ENCODE measurements at regions not wholly inside any gene's neighbourhood (a gene's known extent, or its start where the extent isn't known, plus 50 kb on each side); places are given as distances from the start of the nearest gene placed in this dataset.

DNA sequence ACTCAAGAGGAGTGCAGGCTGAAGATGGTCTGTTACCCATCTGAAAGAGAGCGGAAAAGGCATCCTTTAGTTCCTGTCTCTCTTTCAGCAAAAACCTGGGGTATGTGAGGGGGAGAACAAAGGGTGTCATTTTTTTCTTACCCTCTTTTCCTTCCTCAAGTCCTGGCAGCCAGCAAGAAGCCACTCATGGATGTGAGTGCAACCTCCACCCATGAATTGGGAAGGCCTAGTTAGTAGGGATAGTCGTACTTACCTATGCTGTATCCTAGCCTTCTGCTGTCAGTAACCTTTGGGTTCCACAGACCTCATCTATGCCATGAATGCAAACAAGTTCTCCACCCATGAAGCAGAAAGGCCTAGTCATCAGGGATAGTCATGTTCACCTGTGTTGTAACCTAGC is 472.8 kb downstream of the ZIC1 start:
- no peaks in the 10 kb centered on the region for H3K27me3 Mint-ChIP-seq (ENCODE audit: low read depth)
- DNase-seq (ENCODE audit: low spot score), result no peak
- H3K27ac Mint-ChIP-seq (ENCODE audit: unreplicated experiment), result no peak overlapping the region
- peaks cover 39% of the 10 kb centered on the region for H3K9me3 Mint-ChIP-seq (ENCODE audit: low read depth)
- TF ChIP-seq, protein P1, sequence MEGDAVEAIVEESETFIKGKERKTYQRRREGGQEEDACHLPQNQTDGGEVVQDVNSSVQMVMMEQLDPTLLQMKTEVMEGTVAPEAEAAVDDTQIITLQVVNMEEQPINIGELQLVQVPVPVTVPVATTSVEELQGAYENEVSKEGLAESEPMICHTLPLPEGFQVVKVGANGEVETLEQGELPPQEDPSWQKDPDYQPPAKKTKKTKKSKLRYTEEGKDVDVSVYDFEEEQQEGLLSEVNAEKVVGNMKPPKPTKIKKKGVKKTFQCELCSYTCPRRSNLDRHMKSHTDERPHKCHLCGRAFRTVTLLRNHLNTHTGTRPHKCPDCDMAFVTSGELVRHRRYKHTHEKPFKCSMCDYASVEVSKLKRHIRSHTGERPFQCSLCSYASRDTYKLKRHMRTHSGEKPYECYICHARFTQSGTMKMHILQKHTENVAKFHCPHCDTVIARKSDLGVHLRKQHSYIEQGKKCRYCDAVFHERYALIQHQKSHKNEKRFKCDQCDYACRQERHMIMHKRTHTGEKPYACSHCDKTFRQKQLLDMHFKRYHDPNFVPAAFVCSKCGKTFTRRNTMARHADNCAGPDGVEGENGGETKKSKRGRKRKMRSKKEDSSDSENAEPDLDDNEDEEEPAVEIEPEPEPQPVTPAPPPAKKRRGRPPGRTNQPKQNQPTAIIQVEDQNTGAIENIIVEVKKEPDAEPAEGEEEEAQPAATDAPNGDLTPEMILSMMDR (IDR thresholded peaks at IDR 0.05), result no peak
- H3K4me3 Mint-ChIP-seq (ENCODE audit: unreplicated experiment), result no peak overlapping the region
- peaks cover 6% of the 10 kb centered on the region for H3K36me3 Mint-ChIP-seq (ENCODE audit: low read depth)
- no peaks in the 10 kb centered on the region for H3K4me1 Mint-ChIP-seq (ENCODE audit: low read depth)

DNA sequence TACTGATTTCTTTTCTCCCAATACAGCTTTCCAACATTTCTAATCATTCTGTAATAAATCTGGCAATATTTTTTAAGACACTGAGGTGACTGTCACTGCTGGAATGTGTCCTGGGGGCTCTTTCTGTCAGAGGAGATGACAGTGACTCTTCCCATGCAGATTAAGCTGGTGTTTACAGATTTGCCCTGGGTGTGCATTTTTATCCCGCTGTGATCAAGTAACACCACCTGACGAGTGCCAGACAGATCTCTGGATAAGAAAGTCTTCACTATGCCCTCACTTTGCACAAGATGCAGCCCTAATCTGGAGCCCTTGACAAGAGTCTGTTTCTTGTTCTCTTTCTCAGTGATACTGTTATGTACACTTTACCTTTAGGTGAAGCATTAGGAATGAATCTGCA is 477.7 kb downstream of the ZIC1 start:
- DNase-seq (ENCODE audit: low spot score), result no peak

DNA sequence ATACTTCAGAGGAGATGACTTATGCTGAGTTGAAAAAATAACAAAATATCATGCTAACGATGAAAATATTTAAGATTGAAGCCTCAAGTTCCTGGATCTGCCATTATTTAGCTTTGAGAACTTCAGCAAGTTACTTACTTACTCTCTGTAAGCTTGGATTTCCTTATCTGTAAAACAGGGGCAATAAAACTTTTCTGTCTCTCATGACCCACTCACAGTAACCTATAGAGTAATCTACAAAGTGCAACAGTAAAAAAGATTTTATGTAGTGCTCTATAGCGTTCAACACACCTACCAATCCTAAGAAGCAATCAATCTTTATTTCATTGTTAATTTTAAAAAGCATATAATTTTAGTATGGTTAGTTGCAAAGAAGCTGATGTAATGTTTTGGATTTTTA is 478.6 kb downstream of the ZIC1 start:
- H3K4me1 Mint-ChIP-seq (ENCODE audit: low read depth), result no peaks in the 10 kb centered on the region
- TF ChIP-seq, protein P1 (IDR thresholded peaks at IDR 0.05), result no peak
- no peak overlapping the region for H3K27ac Mint-ChIP-seq (ENCODE audit: unreplicated experiment)
- H3K4me3 Mint-ChIP-seq (ENCODE audit: unreplicated experiment), result no peak overlapping the region
- no peak for DNase-seq (ENCODE audit: low spot score)
- H3K36me3 Mint-ChIP-seq (ENCODE audit: low read depth), result no peaks in the 10 kb centered on the region
- H3K27me3 Mint-ChIP-seq (ENCODE audit: low read depth), result no peaks in the 10 kb centered on the region
- peaks cover 6% of the 10 kb centered on the region for H3K9me3 Mint-ChIP-seq (ENCODE audit: low read depth)

More for the DNA sequence above, 477.7 kb downstream of the ZIC1 start:
- Mint-ChIP-seq H3K27ac (ENCODE audit: unreplicated experiment) (no peak overlapping the region), H3K4me1 (ENCODE audit: low read depth) (no peaks in the 10 kb centered on the region), H3K36me3 (ENCODE audit: low read depth) (peaks cover 3% of the 10 kb centered on the region), H3K27me3 (ENCODE audit: low read depth) (no peaks in the 10 kb centered on the region), H3K4me3 (ENCODE audit: unreplicated experiment) (no peak overlapping the region), H3K9me3 (ENCODE audit: low read depth) (peaks cover 14% of the 10 kb centered on the region)
- TF ChIP-seq, protein P1 (IDR thresholded peaks at IDR 0.05), result no peak

DNA sequence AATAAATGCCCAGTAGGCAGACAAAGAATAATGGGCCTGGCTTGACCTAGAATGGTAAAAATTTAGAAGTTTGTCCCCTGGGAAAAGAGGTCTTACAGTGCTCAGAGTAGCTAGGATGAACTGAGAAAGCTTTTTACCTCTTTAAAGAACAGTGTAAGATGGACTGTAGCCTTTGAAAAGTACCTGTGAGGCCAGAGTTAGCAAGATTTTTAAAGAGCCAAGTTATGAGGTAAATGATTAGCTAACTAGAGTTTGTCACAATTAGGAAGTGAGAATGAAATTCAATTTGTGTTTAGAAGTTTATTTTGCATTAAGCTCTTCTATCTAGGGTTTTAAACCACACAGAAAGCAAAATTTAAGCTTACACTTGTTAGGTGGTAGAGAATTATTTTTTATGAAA is 480.9 kb downstream of the ZIC1 start:
- peaks cover under 1% of the 10 kb centered on the region for H3K9me3 Mint-ChIP-seq (ENCODE audit: low read depth)
- H3K27me3 Mint-ChIP-seq (ENCODE audit: low read depth), result no peaks in the 10 kb centered on the region
- DNase-seq (ENCODE audit: low spot score), result no peak
- no peak overlapping the region for H3K4me3 Mint-ChIP-seq (ENCODE audit: unreplicated experiment)
- H3K4me1 Mint-ChIP-seq (ENCODE audit: low read depth), result no peaks in the 10 kb centered on the region
- no peaks in the 10 kb centered on the region for H3K36me3 Mint-ChIP-seq (ENCODE audit: low read depth)
- no peak overlapping the region for H3K27ac Mint-ChIP-seq (ENCODE audit: unreplicated experiment)
- TF ChIP-seq, protein P1 (IDR thresholded peaks at IDR 0.05), result no peak

DNA sequence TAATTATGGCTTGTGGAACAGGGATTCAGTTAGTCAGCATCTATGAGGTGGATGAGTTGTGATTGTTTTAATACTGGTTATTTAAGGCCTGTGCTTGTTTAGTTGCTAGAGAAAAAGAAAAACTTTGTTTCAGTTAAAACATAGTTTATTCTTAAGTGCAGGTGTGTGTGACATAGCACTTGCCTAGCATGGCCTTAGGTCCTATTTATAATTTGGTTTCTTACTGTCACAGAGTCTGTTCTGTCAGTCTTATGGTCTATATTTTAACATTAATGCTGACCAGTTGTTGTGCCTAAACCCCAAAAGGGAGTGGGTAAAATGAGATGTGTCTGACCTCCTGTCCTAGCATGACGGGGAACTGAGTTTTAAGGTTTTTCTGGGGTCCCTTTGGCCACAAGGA is 486.3 kb downstream of the ZIC1 start:
- Mint-ChIP-seq H3K27me3 (ENCODE audit: low read depth) (no peaks in the 10 kb centered on the region), H3K36me3 (ENCODE audit: low read depth) (no peaks in the 10 kb centered on the region), H3K9me3 (ENCODE audit: low read depth) (no peaks in the 10 kb centered on the region), H3K4me1 (ENCODE audit: low read depth) (no peaks in the 10 kb centered on the region), H3K4me3 (ENCODE audit: unreplicated experiment) (no peak overlapping the region), H3K27ac (ENCODE audit: unreplicated experiment) (no peak overlapping the region)
- DNase-seq (ENCODE audit: low spot score), result no peak
- TF ChIP-seq, protein P1 (IDR thresholded peaks at IDR 0.05), result no peak

Measured in chondrocyte (in vitro differentiated cells).